ENCODE measurements at regions not wholly inside any gene's neighbourhood (a gene's known extent, or its start where the extent isn't known, plus 50 kb on each side); places are given as distances from the start of the nearest gene placed in this dataset.

DNA sequence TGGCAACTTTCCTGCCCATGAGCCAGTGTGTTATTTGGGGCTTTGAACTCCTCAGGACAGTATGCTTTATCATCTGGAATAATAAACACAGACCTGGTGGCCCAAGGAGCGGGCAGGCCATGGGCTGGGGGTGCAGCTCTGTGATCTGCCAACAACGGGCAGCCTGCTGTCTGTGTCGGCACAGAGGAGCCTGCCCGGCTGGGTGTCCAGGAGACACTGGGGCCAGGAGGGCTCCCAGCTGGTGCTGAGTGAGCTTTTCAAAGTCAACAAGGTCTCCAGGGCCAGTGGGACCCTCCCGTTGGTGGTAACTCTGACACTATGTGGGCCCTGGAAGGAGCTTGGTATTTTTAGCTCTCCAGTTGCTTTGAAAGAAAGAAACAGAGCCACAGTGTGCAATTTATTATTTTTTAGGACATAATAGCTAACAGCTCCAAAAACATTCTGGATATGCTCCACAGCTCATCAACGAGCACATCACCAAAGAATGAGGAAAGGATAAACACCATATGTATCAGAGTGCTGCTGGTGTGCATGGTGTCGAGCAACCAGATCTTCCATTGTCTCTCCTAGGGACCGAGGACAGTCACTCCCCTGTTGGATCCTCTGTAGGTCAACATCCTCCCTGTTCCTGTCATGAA, 488.7 kb upstream of the USP24 start:
- in situ Hi-C loops (cut with MboI; ENCODE audit: low sequenced_read_pairs): no loop called here

DNA sequence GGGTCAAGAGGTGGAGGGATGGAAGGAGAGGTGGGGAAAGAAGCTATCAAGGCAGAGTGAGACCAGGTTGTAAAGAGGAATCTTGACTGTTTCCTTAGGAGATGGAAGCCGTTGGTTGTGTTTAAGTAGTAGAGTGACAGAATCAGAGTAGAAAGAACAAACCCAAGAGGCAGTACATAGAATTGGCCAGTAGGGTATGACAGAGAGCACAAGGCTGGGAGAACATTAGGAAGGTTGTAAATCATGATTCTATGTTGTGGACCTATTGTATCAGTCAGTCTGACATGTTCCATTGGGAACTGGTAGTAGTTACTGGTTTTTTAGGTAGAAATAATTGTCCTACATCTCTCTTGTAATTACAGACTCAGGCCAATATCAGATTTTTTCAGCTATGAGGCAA, 486.9 kb upstream of the USP24 start:
- in situ Hi-C loops (cut with MboI; ENCODE audit: low sequenced_read_pairs): no loop called here

DNA sequence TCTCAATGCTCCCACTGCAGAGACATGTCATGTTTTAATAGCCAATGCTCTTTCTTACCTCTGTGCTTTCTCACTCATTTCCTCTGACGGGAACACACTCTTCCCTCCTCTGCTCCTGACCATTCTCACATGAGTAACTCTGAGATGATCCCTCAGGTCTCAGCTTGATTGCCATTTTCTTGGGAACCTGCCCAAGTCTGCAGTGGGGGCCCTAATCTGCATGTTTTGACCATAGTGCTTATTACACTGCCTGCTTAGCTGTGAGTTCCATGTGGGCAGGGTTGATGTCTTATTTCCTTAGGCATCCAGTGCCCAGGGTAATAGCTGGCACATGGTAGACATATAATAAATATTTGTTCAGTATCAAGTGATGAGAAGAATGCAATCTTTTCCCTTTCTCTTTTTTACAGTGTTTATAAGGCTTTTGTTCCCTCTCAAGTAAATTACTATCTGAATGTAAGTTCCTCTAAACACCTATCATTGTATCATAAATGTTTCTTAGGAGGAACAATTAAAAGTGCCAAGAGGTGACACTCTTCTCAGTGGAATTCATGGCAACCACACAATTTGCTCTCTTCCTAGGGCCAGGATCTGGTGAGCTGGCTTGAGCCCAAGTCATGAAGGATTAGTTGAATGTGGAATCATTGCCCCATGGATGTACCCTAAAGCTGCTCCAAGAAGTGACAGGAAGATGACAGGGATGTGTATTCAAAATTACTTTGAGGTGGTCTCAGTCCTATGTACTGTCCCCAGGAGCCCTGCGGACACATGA, 485.4 kb upstream of the USP24 start:
- in situ Hi-C loops (cut with MboI; ENCODE audit: low sequenced_read_pairs): no loop called here

DNA sequence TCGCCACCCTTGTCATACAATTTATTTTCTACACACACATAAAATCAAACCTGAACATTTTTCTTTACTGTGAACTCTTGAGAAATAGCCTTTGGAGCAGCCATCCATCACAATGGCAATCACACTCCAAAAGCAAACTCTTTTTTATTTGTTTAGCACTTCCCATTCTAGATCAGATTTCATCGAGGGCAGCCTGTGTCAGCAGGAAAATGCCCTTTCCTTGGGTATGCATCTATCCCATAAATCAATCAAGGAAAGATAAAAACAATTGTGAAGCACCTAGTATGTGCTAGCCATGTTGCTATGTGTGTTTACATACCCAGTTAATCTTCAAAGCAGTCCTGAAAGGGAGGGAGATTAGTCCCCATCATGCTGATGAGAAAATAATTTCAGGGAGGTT, 484.1 kb upstream of the USP24 start:
- in situ Hi-C loops (cut with MboI; ENCODE audit: low sequenced_read_pairs): no loop called here

DNA sequence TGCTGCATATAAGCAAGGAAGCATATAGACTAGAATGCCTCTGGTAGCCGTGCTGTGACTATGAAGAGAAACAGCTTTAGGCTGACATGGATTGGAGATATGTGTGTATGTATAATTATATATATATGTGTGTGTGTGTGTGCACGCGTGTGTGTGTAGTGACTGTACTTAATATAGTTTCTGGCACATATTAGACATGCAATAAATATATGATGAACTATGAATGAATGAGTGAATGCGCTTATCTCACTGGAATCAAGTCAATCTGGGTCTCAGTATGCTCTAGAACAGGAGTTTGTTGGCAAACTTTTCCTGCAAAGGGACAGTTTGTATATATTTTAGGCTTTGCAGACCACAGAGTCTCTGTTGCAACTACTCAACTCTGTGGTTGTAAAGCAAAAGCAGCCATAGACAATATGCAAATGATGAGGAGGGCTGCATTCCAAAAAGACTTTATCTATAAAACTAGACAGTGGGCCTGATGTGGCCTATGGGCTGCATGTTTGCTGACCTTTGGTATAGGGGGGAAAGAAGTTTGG, 482.9 kb upstream of the USP24 start:
- in situ Hi-C loops (cut with MboI; ENCODE audit: low sequenced_read_pairs): no loop called here

DNA sequence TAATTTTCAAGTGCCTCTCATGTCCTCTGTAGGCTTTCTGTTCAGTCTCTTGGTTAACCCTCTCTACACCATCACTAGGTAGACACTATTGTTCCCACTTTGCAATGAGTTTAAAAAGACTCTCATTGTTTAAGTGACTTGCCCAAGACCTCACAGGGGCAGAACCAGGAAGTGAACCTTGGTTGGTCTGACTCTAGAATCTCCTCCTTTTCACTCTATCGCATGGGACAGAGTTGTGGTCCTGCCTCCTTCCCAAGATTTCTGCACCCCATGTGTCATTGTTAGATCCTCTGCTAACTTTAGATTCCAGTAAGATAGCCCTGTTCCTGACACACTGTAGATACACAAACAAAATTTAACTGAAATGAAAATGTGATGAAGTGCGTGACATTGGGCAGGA, 481.7 kb upstream of the USP24 start:
- in situ Hi-C loops (cut with MboI; ENCODE audit: low sequenced_read_pairs): no loop called here

DNA sequence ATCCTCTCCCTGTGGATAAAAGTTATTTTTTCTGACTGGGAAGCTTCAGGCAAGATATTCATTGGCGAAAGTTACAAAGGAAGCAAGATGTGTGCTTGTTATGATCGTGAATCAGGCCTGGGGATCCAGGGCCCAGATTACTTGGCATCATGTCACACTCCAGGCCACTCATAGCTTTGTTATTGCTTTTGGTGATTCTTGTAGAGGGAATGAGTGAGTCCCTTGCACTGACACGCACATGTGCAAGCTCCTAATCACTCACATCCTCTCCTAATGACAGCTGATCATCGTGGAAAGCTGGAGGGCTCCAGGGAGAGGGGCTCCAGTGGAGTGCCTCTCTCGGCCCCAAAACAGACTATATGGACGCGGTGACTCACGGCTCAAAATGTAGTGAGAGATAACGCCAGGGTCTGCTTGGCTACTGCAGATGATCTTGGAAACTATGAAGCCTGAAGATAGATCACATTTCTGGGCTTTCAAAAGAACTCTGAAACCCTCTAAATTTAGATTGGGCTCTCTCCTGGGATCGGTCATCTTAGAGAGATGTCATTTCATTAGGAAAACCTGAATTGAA, 481.1 kb upstream of the USP24 start:
- in situ Hi-C loops (cut with MboI; ENCODE audit: low sequenced_read_pairs): no loop called here

DNA sequence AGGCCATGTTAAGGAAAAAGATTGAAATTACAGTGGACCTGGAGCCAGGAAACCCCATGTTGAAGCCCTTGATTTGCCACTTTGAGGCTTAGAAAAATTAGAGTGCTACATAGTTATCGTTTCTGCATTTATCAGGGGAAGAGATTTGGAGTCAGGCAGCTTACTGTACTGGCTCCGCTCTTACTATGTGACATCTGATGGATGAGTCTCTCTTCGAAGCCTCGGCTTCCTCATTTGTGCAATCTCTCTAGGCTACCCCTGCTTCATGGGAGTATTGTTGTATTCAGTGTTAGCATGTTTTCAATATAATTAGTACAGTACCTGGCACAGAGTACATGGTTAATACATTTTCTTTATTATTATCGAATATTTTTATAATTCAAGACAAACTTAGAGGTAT, 480.4 kb upstream of the USP24 start:
- in situ Hi-C loops (cut with MboI; ENCODE audit: low sequenced_read_pairs): no loop called here

DNA sequence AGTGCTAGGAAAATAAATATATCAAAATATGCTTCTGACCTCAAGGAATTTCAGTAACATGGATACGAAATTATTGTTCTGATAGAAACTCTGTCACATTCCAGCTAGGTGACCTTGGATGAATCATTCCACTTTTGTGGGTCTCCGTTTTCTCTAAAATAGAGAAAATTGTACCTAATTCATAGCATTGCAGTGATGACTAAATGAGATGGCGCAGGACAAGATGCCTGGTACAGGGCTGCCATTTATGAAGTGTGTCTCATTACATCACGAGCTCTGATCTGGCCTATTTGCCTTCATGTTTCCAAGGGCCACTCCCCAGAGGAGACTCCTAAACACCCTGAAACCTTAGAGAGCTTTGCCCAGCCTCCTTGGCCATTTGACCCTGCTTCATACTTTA, 480.0 kb upstream of the USP24 start:
- in situ Hi-C loops (cut with MboI; ENCODE audit: low sequenced_read_pairs): no loop called here

DNA sequence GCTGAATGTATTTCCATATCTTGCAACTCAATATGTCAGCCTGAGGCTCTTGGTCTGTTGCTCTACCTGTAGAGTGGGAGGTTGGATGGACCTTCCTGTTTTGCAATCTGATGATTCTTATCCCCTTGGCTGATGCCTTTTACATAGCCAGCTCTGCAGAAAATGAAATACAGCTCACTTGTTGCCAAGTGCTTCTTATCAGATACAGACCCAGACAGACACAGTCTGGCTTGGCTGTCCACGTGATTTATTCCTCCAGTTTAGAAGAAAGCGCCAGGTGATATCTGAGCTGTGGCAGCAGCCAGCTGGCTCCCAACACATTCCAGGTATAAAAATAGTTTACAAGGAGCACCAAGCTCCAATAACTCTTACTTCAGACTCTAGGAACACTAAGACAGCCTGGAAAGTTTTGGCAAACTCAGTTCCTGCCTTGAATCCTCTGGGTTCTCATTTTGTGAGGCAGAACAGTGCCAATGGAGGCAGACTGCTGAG, 479.2 kb upstream of the USP24 start:
- in situ Hi-C loops (cut with MboI; ENCODE audit: low sequenced_read_pairs): no loop called here

DNA sequence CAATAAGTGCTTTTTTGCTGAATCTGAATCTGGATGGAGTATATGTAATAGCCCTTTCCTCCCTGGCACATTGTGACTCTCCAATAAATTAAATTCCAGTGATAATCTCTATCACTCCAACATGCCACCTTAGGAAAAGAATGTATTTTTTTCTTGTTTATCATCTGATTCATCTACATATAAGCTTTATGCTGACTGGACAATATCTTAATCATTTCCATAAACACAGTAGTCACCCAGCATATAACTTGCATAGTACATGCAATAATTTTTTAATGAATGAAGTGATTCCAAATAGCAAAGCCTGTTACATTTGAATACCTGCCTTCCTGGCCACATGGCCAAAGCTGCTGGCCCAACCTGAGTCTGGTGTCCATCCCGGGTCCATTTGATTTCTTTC, 477.6 kb upstream of the USP24 start:
- in situ Hi-C loops (cut with MboI; ENCODE audit: low sequenced_read_pairs): no loop called here

DNA sequence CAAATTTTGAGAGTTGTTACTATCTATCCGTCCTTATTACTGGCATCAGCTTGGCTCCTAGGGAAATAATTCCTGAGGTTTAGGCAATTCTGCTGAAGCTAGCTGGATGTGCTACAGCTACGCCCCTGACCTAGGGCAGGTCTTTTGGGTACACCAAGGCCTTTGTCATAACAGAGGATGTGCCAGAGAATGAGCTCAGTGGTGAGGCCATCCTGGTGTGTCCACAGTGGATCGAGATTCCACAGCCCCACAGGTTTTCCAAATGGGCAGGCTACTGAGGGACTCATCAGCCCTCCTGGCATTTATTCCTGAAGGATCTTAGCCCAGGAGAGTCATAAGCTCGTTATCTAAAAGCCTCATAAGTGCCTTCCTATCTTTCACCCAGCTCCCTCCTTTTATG, 475.2 kb upstream of the USP24 start:
- in situ Hi-C loops (cut with MboI; ENCODE audit: low sequenced_read_pairs): no loop called here

DNA sequence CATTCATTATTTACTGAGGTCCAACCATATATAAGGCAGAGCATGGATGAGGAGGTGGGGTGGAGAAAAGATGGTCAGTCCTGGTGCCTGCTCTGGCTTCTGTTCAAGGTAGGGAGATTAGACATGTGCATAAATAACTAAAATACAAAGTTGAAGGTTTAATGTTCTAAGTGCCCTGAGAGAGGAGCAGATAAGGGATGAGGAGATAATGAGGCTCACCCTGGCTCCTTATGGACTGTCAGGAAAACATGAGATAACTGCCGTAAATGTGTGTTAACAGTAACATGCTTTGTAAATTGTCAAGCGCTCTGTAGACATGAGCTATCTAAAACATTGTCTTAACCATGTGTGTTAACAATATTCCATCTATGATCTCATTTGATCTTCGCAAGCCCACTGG, 474.6 kb upstream of the USP24 start:
- in situ Hi-C loops (cut with MboI; ENCODE audit: low sequenced_read_pairs): no loop called here

DNA sequence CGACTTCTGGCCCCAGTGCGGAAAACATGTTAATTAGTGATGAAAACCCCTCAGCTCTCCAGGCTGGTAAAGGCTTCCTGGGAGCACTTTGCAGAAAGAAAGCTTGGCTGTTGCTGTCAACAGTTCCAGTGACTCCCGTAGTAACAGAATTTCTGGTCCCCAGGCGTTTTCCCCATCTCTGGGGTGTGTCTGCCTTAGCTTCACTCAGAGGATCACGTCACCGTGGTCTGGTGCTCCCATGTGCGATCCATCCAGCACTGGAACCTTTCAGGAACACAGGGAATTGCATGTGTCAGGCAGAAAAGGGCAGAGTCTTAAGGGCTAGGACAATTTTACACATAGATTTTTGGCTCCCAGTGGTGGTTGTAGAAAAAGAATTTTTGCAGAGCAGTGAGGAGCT, 470.4 kb upstream of the USP24 start:
- in situ Hi-C loops (cut with MboI; ENCODE audit: low sequenced_read_pairs): no loop called here

DNA sequence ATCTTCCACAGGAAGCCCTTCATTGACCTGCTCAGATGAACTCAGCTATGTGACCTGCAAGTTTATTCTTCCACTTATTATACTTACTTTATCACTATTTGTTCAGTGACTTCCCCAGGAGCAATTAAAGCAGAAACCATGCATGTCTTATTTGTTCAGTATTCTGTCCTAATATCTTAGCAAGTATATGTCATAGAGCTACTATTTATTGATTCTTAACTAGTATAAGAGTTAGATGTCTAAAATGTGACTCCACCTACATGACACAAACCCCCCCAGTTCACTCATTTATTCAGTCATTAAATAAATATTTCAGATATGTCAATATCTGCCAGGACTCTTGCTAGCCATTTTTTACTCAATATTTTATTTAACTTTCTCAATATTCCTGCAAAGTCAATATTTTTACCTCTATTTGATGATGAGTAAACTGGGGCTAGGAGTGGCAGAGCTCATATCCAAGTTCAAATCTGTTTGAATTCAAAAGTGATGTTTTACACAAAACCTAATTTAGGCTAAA, 469.0 kb upstream of the USP24 start:
- in situ Hi-C loops (cut with MboI; ENCODE audit: low sequenced_read_pairs): no loop called here

DNA sequence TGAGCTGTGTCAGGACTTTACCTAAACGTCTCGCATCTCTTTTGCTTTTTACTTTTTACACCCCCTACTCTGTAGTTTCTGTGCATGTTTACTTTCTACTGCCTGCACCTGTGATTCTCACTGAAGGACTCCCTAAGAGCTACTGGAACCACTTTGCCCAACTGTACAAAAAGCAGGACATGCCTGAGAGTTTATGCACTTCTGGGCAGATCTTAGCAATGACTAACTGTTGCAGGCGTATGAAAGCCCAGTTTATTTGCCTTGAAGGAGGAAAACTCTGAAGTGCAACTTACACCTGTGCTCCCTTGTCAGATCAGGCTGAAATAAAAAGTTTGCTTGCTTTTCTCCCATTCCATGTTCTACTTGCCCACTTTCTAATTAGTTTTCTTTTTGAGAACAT, 467.0 kb upstream of the USP24 start:
- in situ Hi-C loops (cut with MboI; ENCODE audit: low sequenced_read_pairs): no loop called here

DNA sequence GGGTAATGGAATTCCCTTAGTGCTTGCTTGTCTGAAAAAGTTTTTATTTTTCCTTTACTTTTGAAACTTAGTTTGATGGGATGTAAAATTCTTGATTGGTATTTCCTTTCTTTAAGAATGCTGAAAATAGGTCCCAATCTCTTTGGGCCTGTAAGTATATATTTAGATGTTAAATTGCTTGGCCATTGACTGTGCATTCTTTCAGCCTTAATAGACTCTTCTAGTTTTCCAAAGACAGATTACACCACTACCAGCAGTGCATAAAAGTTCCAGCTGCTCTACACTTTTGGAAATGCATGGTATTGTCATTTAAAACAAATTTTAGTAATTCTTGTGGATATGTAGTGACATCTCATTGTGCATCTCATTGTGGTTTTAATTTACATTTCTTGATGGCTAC, 464.8 kb upstream of the USP24 start:
- in situ Hi-C loops (cut with MboI; ENCODE audit: low sequenced_read_pairs): no loop called here

DNA sequence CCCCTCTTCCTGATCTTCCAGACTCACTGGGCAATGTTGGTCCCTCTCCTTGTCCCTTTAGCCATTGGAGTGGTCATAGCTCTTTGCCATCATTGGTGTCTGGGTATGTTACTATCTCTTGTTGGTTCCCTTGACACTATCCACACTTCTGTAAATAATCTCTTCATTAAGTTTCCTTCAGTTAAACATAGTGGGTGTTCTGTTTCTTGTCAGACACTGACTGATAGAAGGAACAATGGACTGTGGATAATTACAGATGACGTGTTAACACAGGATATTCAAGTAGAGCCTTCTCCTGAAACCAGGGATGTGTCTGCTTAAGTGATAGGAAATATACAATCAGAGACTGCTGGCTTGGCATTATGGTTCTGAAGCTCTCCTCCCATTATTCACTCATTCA, 458.3 kb upstream of the USP24 start:
- in situ Hi-C loops (cut with MboI; ENCODE audit: low sequenced_read_pairs): no loop called here

DNA sequence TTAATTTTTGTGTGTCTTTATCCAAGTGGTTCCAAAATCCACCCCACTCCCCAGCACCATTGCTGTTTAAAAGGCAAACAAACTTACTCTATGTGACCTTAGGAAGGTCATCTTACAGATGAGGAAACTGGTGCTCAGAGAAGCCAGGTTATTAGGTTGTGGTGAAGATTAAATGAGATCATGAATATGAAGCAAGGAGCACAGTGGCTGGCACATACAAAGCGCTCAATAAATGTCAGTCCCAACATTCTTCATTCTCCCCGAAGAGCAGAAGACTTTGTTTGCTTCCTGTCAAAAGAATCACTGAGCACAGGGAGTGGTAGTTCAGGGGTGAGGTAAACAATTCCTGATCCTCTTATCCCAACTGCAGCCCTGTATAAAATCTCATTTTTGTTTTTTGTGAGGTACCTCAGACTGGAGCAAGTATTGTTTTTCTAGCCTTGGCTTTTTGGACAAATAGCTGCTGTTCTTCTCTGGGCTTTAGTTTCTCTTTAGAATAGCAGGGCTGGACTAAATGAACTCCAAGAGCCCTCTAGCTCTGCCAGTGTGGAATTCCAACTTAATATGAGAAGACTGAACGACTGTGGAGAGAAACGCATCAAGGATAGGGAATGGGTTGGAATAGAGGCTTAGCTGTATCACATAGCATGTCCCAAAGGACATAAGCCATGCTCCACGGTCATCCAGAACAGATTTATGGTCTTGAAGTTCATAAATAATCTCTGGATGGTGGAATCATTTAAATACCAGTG, 455.3 kb upstream of the USP24 start:
- in situ Hi-C loops (cut with MboI; ENCODE audit: low sequenced_read_pairs): no loop called here

DNA sequence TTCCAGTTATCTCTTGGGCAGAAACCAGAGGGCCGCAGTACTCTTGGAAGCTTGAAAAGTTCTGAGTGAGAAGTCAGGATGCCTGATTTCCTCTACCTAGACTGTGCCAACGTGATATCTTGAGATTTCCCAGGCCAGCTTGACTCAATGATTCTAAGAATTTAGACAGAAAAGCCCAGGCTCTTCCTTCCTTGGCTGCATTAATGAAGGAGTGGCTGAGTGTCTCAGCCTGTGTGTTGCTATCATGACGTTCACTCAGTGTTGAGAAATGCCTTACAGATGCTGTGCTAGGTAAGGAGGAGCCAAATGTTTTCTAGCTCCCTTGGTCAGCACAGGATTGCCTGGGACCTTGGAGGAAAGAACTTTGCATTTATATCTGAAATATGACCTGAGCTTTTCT, 454.1 kb upstream of the USP24 start:
- in situ Hi-C loops (cut with MboI; ENCODE audit: low sequenced_read_pairs): no loop called here

DNA sequence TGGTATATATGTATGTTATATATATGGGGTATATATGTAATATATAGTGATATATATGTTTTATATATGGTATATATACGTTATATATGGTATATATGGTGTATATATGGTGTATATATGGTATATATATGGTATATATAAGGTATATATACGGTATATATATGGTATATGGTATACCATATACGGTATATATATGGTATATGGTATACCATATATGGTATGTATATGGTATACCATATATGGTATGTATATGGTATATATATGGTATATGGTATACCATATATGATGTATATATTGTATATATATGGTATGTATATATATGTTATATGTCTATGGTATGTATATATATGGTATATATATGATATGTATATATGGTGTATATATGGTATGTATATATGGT, 447.7 kb upstream of the USP24 start:
- in situ Hi-C loops (cut with MboI; ENCODE audit: low sequenced_read_pairs): no loop called here
